Ascending aorta (tissue), 2 donors: ENCODE measurements at regions not wholly inside any gene's neighbourhood (a gene's known extent, or its start where the extent isn't known, plus 50 kb on each side); places are given as distances from the start of the nearest gene placed in this dataset.
"Not testable (repeated sequence)": the region's sequence is repeated elsewhere in the genome, so short reads cannot be mapped to it uniquely, and the experiment has no call there.

Source experiments
- DNase-seq, 2 donors: peaks; one replicate each; pipeline ENCODE4 v3.0.0-alpha.2; 2019; ENCODE audit warnings: low spot score in 2 of 2
- H3K27ac ChIP-seq, 2 donors: fragments of 200-600 bp; sonication (generic); one replicate each; pipeline ENCODE4 v1.5.1; 2016 to 2017; ENCODE audit warnings: mild to moderate bottlenecking in 1 of 2
- H3K27me3 ChIP-seq: fragments of 200-600 bp; sonication (generic); one replicate; pipeline ENCODE4 v1.5.1; 2017
- H3K36me3 ChIP-seq, 2 donors: fragments of 200-600 bp; sonication (generic); one replicate each; pipeline ENCODE4 v1.5.1; 2016
- H3K4me1 ChIP-seq, 2 donors: fragments of 200-600 bp; sonication (generic); one replicate each; pipeline ENCODE4 v1.5.1; 2016 to 2017; ENCODE audit warnings: mild to moderate bottlenecking in 1 of 2
- H3K4me3 ChIP-seq, 2 donors: fragments of 200-600 bp; sonication (generic); one replicate each; pipeline ENCODE4 v1.5.1; 2016 to 2017; ENCODE audit warnings: mild to moderate bottlenecking in 1 of 2
- H3K9me3 ChIP-seq, 2 donors: fragments of 200-600 bp; sonication (generic); one replicate each; pipeline ENCODE4 v1.5.1; 2016
- CTCF ChIP-seq, 3 experiments: fragments of 200-600 bp in 2 of 3; fragments of 450-650 bp in 1 of 3; sonication (generic) in 2 of 3; IDR thresholded peaks; one replicate each; pipeline ENCODE4 v1.5.1; 2016 to 2019; ENCODE audit warnings: antibody characterized with exemption in 3 of 3, mild to moderate bottlenecking in 1 of 3, moderate library complexity in 1 of 3
- intact Hi-C: fragments of 100-400 bp; cut with DNase I; formaldehyde crosslinking; loops from one replicate; pipeline ENCODE4 v1.15.1; 2023

GRCh38 chr16:88271296-88271695 lies 111.5 kb upstream of the ZNF469 start:
- not testable (repeated sequence) for H3K4me3 ChIP-seq

GRCh38 chr16:88271776-88272175 lies 111.0 kb upstream of the ZNF469 start:
- H3K4me3 ChIP-seq, H3K27me3 ChIP-seq, H3K9me3 ChIP-seq, H3K27ac ChIP-seq, H3K36me3 ChIP-seq, H3K4me1 ChIP-seq, DNase-seq, intact Hi-C loops: not testable (repeated sequence)

More at GRCh38 chr16:88271296-88271695, 111.5 kb upstream of the ZNF469 start:
- H3K27ac ChIP-seq, H3K4me1 ChIP-seq, H3K27me3 ChIP-seq, H3K9me3 ChIP-seq, H3K36me3 ChIP-seq, intact Hi-C loops, DNase-seq: not testable (repeated sequence)

GRCh38 chr16:88272437-88272836 lies 110.3 kb upstream of the ZNF469 start:
- H3K4me3 ChIP-seq, DNase-seq, intact Hi-C loops, H3K9me3 ChIP-seq, H3K27ac ChIP-seq, H3K27me3 ChIP-seq, H3K4me1 ChIP-seq, H3K36me3 ChIP-seq: not testable (repeated sequence)

GRCh38 chr16:88274126-88274750 lies 108.5 kb upstream of the ZNF469 start:
- H3K4me3 ChIP-seq, intact Hi-C loops, DNase-seq, H3K27ac ChIP-seq, H3K4me1 ChIP-seq, H3K36me3 ChIP-seq, H3K27me3 ChIP-seq, H3K9me3 ChIP-seq: not testable (repeated sequence)

- Histone ChIP-seq H3K4me1 (no peaks in the 10 kb centered on the region), H3K27ac (no peak overlapping the region), H3K9me3 (no peaks in the 10 kb centered on the region), H3K4me3 (no peak overlapping the region), H3K27me3 (no peaks in the 10 kb centered on the region), H3K36me3 (no peaks in the 10 kb centered on the region)
- intact Hi-C loops: no loop called here
- DNase-seq: no peak
- TF ChIP-seq CTCF (IDR thresholded peaks at IDR 0.05): no peak
These were observed 107.9 kb upstream of the ZNF469 start for GRCh38 chr16:88274847-88275246.

- H3K4me3 ChIP-seq, H3K27ac ChIP-seq, DNase-seq, H3K4me1 ChIP-seq, H3K27me3 ChIP-seq, H3K36me3 ChIP-seq, intact Hi-C loops, H3K9me3 ChIP-seq: not testable (repeated sequence)
These were observed 107.2 kb upstream of the ZNF469 start for GRCh38 chr16:88275336-88276122.

- H3K4me1 ChIP-seq, H3K36me3 ChIP-seq, H3K4me3 ChIP-seq, intact Hi-C loops, H3K9me3 ChIP-seq, H3K27me3 ChIP-seq, H3K27ac ChIP-seq, DNase-seq: not testable (repeated sequence)
These were observed 106.6 kb upstream of the ZNF469 start for GRCh38 chr16:88276123-88276588.

GRCh38 chr16:88276591-88276990 lies 106.2 kb upstream of the ZNF469 start:
- DNase-seq: no peak
- no peaks in the 10 kb centered on the region for H3K9me3 ChIP-seq
- H3K4me3 ChIP-seq: no peak overlapping the region
- intact Hi-C loops: no loop called here
- H3K36me3 ChIP-seq: no peaks in the 10 kb centered on the region
- no peaks in the 10 kb centered on the region for H3K4me1 ChIP-seq
- TF ChIP-seq CTCF (IDR thresholded peaks at IDR 0.05): no peak
- H3K27ac ChIP-seq: no peak overlapping the region
- no peaks in the 10 kb centered on the region for H3K27me3 ChIP-seq
